ENCODE measurements at regions not wholly inside any gene's neighbourhood (a gene's known extent, or its start where the extent isn't known, plus 50 kb on each side); places are given as distances from the start of the nearest gene placed in this dataset.

DNA sequence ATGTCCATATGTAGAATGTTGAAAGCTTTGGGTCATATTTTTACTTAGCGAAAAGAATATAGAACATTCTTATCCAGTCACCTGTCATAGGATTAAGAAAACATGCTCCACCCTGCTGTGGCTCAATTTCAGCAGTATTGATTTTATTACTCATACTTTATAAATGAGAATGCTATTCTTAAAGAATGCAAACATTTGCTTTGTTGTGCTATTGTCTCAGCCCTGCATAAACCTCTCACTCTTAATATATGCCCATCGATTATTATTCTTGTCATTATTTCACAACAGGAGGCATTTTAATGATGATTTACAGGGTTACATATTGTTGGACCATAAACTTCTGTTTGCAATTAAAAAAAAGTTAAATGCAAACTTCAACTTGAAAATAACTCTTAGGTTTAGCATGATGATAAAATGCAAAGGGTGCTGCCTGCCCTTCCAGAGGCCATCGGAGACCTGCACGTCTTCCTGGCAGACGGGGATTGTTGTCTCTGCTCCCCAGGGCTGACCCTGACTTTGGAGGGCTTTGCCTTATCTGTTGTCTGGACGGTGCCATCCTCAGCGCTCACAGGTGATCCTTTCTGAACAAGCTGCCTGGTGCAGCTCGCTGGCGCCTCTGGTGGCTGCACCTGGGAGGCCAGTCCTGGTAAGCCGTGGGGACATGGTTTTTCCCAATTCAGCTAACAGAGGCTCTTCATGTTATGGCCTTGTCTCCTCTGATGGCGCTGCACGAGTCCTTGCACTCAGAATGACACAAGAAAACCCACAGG is 50.0 kb upstream of the SHH start:
- no peak for DNase-seq (ENCODE audit: low read depth in 2 of 3, low spot score in 1 of 3)
